ENCODE measurements at regions not wholly inside any gene's neighbourhood (a gene's known extent, or its start where the extent isn't known, plus 50 kb on each side); places are given as distances from the start of the nearest gene placed in this dataset.

- in situ Hi-C loops (cut with MboI; ENCODE audit: low sequenced_read_pairs) = no loop called here
These were observed 53.0 kb upstream of the KAZN start for GRCh38 chr1:14545422-14546025.

GRCh38 chr1:14546416-14546815 lies 52.1 kb upstream of the KAZN start:
- in situ Hi-C loops (cut with MboI; ENCODE audit: low sequenced_read_pairs) = no loop called here
